ENCODE measurements at regions not wholly inside any gene's neighbourhood (a gene's known extent, or its start where the extent isn't known, plus 50 kb on each side); places are given as distances from the start of the nearest gene placed in this dataset.

- TF ChIP-seq POLR2A (IDR thresholded peaks at IDR 0.05) (no peak), CTCF (IDR thresholded peaks at IDR 0.05 in 8 of 11, conservative IDR thresholded peaks at IDR 0.05 in 3 of 11) (no peak)
These were observed 168.2 kb upstream of the CST7 start for GRCh38 chr20:24780674-24781417.
